HEK293 (cell line): ENCODE measurements at regions not wholly inside any gene's neighbourhood (a gene's known extent, or its start where the extent isn't known, plus 50 kb on each side); places are given as distances from the start of the nearest gene placed in this dataset.

Experiments used
- CTCF ChIA-PET: fragments of 350-600 bp; formaldehyde crosslinking; extraction: SDS; loops from one replicate; lab custom pipeline; 2021; ENCODE audit warnings: antibody characterized with exemption; lab: Yijun Ruan, JAX
- POLR2A ChIA-PET: fragments of 300-600 bp; formaldehyde crosslinking; extraction: SDS; loops from one replicate; lab custom pipeline; 2020; ENCODE audit warnings: antibody characterized with exemption, inconsistent platforms; lab: Yijun Ruan, JAX
- H3K27ac ChIP-seq: fragments of 200-500 bp; sonication (Bioruptor generic); 2 replicates; pipeline ENCODE4 v1.5.1; 2014; ENCODE audit warnings: low read depth, low read length, control low read depth, inconsistent platforms; ENCODE audit errors: extremely low read depth
- H3K36me3 ChIP-seq, 2 experiments: fragments of 200-500 bp in 1 of 2; sonication (Bioruptor generic) in 1 of 2; 1 replicate in 1 of 2; 2 replicates in 1 of 2; pipeline ENCODE4 v1.5.1; 2014 to 2017; ENCODE audit warnings: inconsistent platforms in 2 of 2, low read length in 2 of 2; ENCODE audit not compliant: control insufficient read depth in 2 of 2, insufficient read depth in 1 of 2
- H3K4me1 ChIP-seq: fragments of 200-500 bp; sonication (Bioruptor generic); 2 replicates; pipeline ENCODE4 v1.5.1; 2014; ENCODE audit warnings: mild to moderate bottlenecking, low read length, inconsistent platforms; ENCODE audit not compliant: control insufficient read depth, insufficient read depth
- H3K4me3 ChIP-seq: 2 replicates; pipeline ENCODE4 v1.5.1; 2011; ENCODE audit warnings: low read depth, mild to moderate bottlenecking, control low read depth, low read length, moderate library complexity
- H3K9me3 ChIP-seq: fragments of 200-500 bp; sonication (Bioruptor generic); 2 replicates; pipeline ENCODE4 v1.5.1; 2014; ENCODE audit warnings: low read depth, low read length, inconsistent platforms; ENCODE audit not compliant: control insufficient read depth, insufficient read depth
- HOXC10 ChIP-seq: sonication (generic); formaldehyde crosslinking; IDR thresholded peaks from 2 replicates; pipeline ENCODE4 v1.8.1; 2023; ENCODE audit warnings: mild to moderate bottlenecking, missing genetic modification reagents
- RBAK ChIP-seq: fragments of 450-650 bp; formaldehyde crosslinking; IDR thresholded peaks from 2 replicates; pipeline ENCODE4 v1.5.1; 2016; ENCODE audit warnings: missing biosample characterization, missing genetic modification characterization
- REST ChIP-seq: fragments of 450-650 bp; formaldehyde crosslinking; IDR thresholded peaks from 2 replicates; pipeline ENCODE4 v1.5.1; 2016; ENCODE audit warnings: missing biosample characterization, missing genetic modification characterization
- SP7 ChIP-seq: fragments of 450-650 bp; formaldehyde crosslinking; IDR thresholded peaks from 2 replicates; pipeline ENCODE4 v1.5.1; 2016; ENCODE audit warnings: missing biosample characterization, missing genetic modification characterization
- ZBTB21 ChIP-seq: fragments of 450-650 bp; formaldehyde crosslinking; IDR thresholded peaks from 2 replicates; pipeline ENCODE4 v1.5.1; 2017; ENCODE audit warnings: missing biosample characterization, missing genetic modification characterization
- ZEB2 ChIP-seq: fragments of 450-650 bp; formaldehyde crosslinking; IDR thresholded peaks from 2 replicates; pipeline ENCODE4 v1.5.1; 2016; ENCODE audit warnings: missing biosample characterization, missing genetic modification characterization
- ZFP37 ChIP-seq: fragments of 450-650 bp; formaldehyde crosslinking; IDR thresholded peaks from 2 replicates; pipeline ENCODE4 v1.5.1; 2016; ENCODE audit warnings: missing biosample characterization, missing genetic modification characterization
- ZNF114 ChIP-seq: fragments of 450-650 bp; formaldehyde crosslinking; IDR thresholded peaks from 2 replicates; pipeline ENCODE4 v1.5.0; 2017; ENCODE audit warnings: missing biosample characterization, missing genetic modification characterization
- ZNF121 ChIP-seq: fragments of 450-650 bp; formaldehyde crosslinking; IDR thresholded peaks from 2 replicates; pipeline ENCODE4 v1.5.1; 2016; ENCODE audit warnings: missing biosample characterization, missing genetic modification characterization
- ZNF16 ChIP-seq: fragments of 450-650 bp; formaldehyde crosslinking; IDR thresholded peaks from 2 replicates; pipeline ENCODE4 v1.5.1; 2016; ENCODE audit warnings: low read depth, missing biosample characterization, missing genetic modification characterization
- ZNF169 ChIP-seq: fragments of 450-650 bp; formaldehyde crosslinking; IDR thresholded peaks from 2 replicates; pipeline ENCODE4 v1.5.1; 2016; ENCODE audit warnings: missing biosample characterization, missing genetic modification characterization
- ZNF23 ChIP-seq: fragments of 450-650 bp; formaldehyde crosslinking; IDR thresholded peaks from 2 replicates; pipeline ENCODE4 v1.5.1; 2016; ENCODE audit warnings: missing biosample characterization, missing genetic modification characterization, borderline replicate concordance
- ZNF239 ChIP-seq: fragments of 450-650 bp; formaldehyde crosslinking; IDR thresholded peaks from 2 replicates; pipeline ENCODE4 v1.5.1; 2016; ENCODE audit warnings: missing biosample characterization, missing genetic modification characterization
- ZNF311 ChIP-seq: fragments of 450-650 bp; formaldehyde crosslinking; IDR thresholded peaks from 2 replicates; pipeline ENCODE4 v1.5.1; 2017; ENCODE audit warnings: missing biosample characterization, missing genetic modification characterization, borderline replicate concordance
- ZNF350 ChIP-seq: fragments of 450-650 bp; formaldehyde crosslinking; IDR thresholded peaks from 2 replicates; pipeline ENCODE4 v1.5.0; 2017; ENCODE audit warnings: missing biosample characterization, mild to moderate bottlenecking, missing genetic modification characterization
- ZNF366 ChIP-seq: fragments of 450-650 bp; formaldehyde crosslinking; conservative IDR thresholded peaks from 2 replicates; pipeline ENCODE4 v1.5.1; 2016; ENCODE audit warnings: missing biosample characterization, missing genetic modification characterization
- ZNF391 ChIP-seq: fragments of 450-650 bp; formaldehyde crosslinking; IDR thresholded peaks from 2 replicates; pipeline ENCODE4 v1.5.1; 2016; ENCODE audit warnings: low read depth, missing biosample characterization, missing genetic modification characterization, borderline replicate concordance
- ZNF423 ChIP-seq: fragments of 450-650 bp; formaldehyde crosslinking; IDR thresholded peaks from 2 replicates; pipeline ENCODE4 v1.5.1; 2016; ENCODE audit warnings: missing biosample characterization, missing genetic modification characterization
- ZNF426 ChIP-seq: fragments of 450-650 bp; formaldehyde crosslinking; IDR thresholded peaks from 2 replicates; pipeline ENCODE4 v1.5.1; 2017; ENCODE audit warnings: missing biosample characterization, missing genetic modification characterization, mild to moderate bottlenecking, inconsistent platforms, moderate library complexity
- ZNF473 ChIP-seq: fragments of 450-650 bp; formaldehyde crosslinking; IDR thresholded peaks from 2 replicates; pipeline ENCODE4 v1.5.1; 2017; ENCODE audit warnings: missing biosample characterization, missing genetic modification characterization
- ZNF488 ChIP-seq: fragments of 450-650 bp; formaldehyde crosslinking; IDR thresholded peaks from 2 replicates; pipeline ENCODE4 v1.5.1; 2016; ENCODE audit warnings: missing biosample characterization, missing genetic modification characterization
- ZNF596 ChIP-seq: fragments of 450-650 bp; IDR thresholded peaks from 2 replicates; pipeline ENCODE4 v1.5.0; 2018; ENCODE audit warnings: missing biosample characterization, mild to moderate bottlenecking, missing genetic modification characterization, moderate library complexity
- ZNF621 ChIP-seq: fragments of 450-650 bp; formaldehyde crosslinking; IDR thresholded peaks from 2 replicates; pipeline ENCODE4 v1.5.1; 2017; ENCODE audit warnings: missing biosample characterization, missing genetic modification characterization
- ZNF624 ChIP-seq: fragments of 450-650 bp; formaldehyde crosslinking; IDR thresholded peaks from 2 replicates; pipeline ENCODE4 v1.5.1; 2017; ENCODE audit warnings: missing biosample characterization, missing genetic modification characterization
- ZNF629 ChIP-seq: fragments of 450-650 bp; formaldehyde crosslinking; IDR thresholded peaks from 2 replicates; pipeline ENCODE4 v1.5.1; 2017; ENCODE audit warnings: missing biosample characterization, missing genetic modification characterization
- ZNF639 ChIP-seq: fragments of 450-650 bp; formaldehyde crosslinking; IDR thresholded peaks from 2 replicates; pipeline ENCODE4 v1.5.1; 2016; ENCODE audit warnings: missing biosample characterization, missing genetic modification characterization
- ZNF658 ChIP-seq: fragments of 450-650 bp; formaldehyde crosslinking; IDR thresholded peaks from 2 replicates; pipeline ENCODE4; 2016; ENCODE audit warnings: missing biosample characterization, missing genetic modification characterization
- ZNF707 ChIP-seq: fragments of 450-650 bp; formaldehyde crosslinking; IDR thresholded peaks from 2 replicates; pipeline ENCODE4 v1.5.1; 2016; ENCODE audit warnings: missing biosample characterization, missing genetic modification characterization
- ZNF791 ChIP-seq: fragments of 450-650 bp; formaldehyde crosslinking; IDR thresholded peaks from 2 replicates; pipeline ENCODE4 v1.5.1; 2016; ENCODE audit warnings: missing biosample characterization, missing genetic modification characterization
- ZNF837 ChIP-seq: fragments of 450-650 bp; formaldehyde crosslinking; IDR thresholded peaks from 2 replicates; pipeline ENCODE4 v1.5.1; 2016; ENCODE audit warnings: missing biosample characterization, missing genetic modification characterization
- ZSCAN16 ChIP-seq: fragments of 450-650 bp; formaldehyde crosslinking; IDR thresholded peaks from 2 replicates; pipeline ENCODE4 v1.5.1; 2016; ENCODE audit warnings: missing biosample characterization, missing genetic modification characterization
- TF ChIP-seq, protein P1 (sequence below): IDR thresholded peaks from 2 replicates; pipeline ENCODE4 v1.6.1; 2011; ENCODE audit warnings: mild to moderate bottlenecking, low read depth, low read length, borderline replicate concordance

GRCh38 chr6:132964101-132964867 lies 149.9 kb downstream of the RPS12 start:
- Histone ChIP-seq H3K9me3 (no peaks in the 10 kb centered on the region), H3K36me3 (no peaks in the 10 kb centered on the region), H3K27ac (peak overlapping the region; percentile 77), H3K4me1 (peaks cover 23% of the 10 kb centered on the region), H3K4me3 (peak overlapping the region; percentile 17)
- ChIA-PET POLR2A (interaction anchor here (0.8 kb wide), 1 partner anchor 377 kb away, joined by 3 read pairs; no protein-coding TSS in a partner anchor), CTCF (interaction anchor here (0.6 to 4.3 kb wide), 17 partner anchors 12 to 957 kb away, joined by 3 to 55 read pairs (median 3); no protein-coding TSS in a partner anchor)
- TF ChIP-seq ZNF114 (tag by site-specific recombination) (no peak), ZNF239 (no peak), ZNF596 (tag by site-specific recombination) (no peak), ZNF121 (tag by site-specific recombination) (no peak), ZNF169 (tag by site-specific recombination) (no peak), ZNF707 (tag by site-specific recombination) (peak; percentile 91), ZNF837 (tag by site-specific recombination) (no peak), ZSCAN16 (no peak), SP7 (tag by site-specific recombination) (peak; percentile 79), ZNF16 (no peak), ZNF23 (tag by site-specific recombination) (no peak), ZNF473 (tag by site-specific recombination) (no peak), ZNF423 (tag by site-specific recombination) (no peak), ZNF488 (tag by site-specific recombination) (no peak), ZNF658 (tag by site-specific recombination) (no peak), ZEB2 (tag by site-specific recombination) (peak; percentile 92), RBAK (no peak), ZNF639 (peak; percentile 64; the same call in 1 of the 2 replicates), ZNF791 (tag by site-specific recombination) (no peak), ZFP37 (tag by site-specific recombination) (0 out of 2 replicates have a peak, but pooled peaks have one; percentile 27), ZBTB21 (tag by site-specific recombination) (peak; percentile 64), HOXC10 (CRISPR knock-in tag) (no peak), ZNF624 (tag by site-specific recombination) (no peak), ZNF391 (tag by site-specific recombination) (0 out of 2 replicates have a peak, but pooled peaks have one; percentile 59), REST (tag by site-specific recombination) (no peak), ZNF629 (tag by site-specific recombination) (peak; percentile 86), ZNF426 (tag by site-specific recombination) (no peak), ZNF366 (tag by site-specific recombination) (peak; percentile 86), ZNF621 (tag by site-specific recombination) (no peak), ZNF350 (no peak), ZNF311 (tag by site-specific recombination) (no peak)
- TF ChIP-seq, protein P1, sequence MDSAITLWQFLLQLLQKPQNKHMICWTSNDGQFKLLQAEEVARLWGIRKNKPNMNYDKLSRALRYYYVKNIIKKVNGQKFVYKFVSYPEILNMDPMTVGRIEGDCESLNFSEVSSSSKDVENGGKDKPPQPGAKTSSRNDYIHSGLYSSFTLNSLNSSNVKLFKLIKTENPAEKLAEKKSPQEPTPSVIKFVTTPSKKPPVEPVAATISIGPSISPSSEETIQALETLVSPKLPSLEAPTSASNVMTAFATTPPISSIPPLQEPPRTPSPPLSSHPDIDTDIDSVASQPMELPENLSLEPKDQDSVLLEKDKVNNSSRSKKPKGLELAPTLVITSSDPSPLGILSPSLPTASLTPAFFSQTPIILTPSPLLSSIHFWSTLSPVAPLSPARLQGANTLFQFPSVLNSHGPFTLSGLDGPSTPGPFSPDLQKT = no peak
